BJ (cell line): ENCODE measurements at regions not wholly inside any gene's neighbourhood (a gene's known extent, or its start where the extent isn't known, plus 50 kb on each side); places are given as distances from the start of the nearest gene placed in this dataset.
"Not testable (repeated sequence)": the region's sequence is repeated elsewhere in the genome, so short reads cannot be mapped to it uniquely, and the experiment has no call there.

Source experiments
- CTCF ChIA-PET: fragments of 350-600 bp; formaldehyde crosslinking; extraction: SDS; loops from one replicate; lab custom pipeline; 2021; ENCODE audit warnings: antibody characterized with exemption, inconsistent platforms; lab: Yijun Ruan, JAX
- POLR2A ChIA-PET: fragments of 300-600 bp; sonication (Branson Sonifier 250); formaldehyde crosslinking; extraction: SDS; loops from one replicate; lab custom pipeline; 2021; ENCODE audit warnings: antibody characterized with exemption; lab: Charles Lee
- DNase-seq: peaks from one replicate; pipeline ENCODE4 v3.0.0-alpha.2; 2011; ENCODE audit warnings: low read depth
- H3K27me3 ChIP-seq: 2 replicates; pipeline ENCODE4 v1.6.0; 2011; ENCODE audit warnings: low read length; ENCODE audit not compliant: control insufficient read depth, insufficient read depth
- H3K36me3 ChIP-seq: 2 replicates; pipeline ENCODE4 v1.5.1; 2011; ENCODE audit warnings: low read length; ENCODE audit not compliant: control insufficient read depth, insufficient read depth
- H3K4me3 ChIP-seq: 2 replicates; pipeline ENCODE4 v1.5.1; 2011; ENCODE audit warnings: low read depth, mild to moderate bottlenecking, control low read depth, low read length
- TF ChIP-seq, protein P1 (sequence below): IDR thresholded peaks from 2 replicates; pipeline ENCODE4 v1.5.1; 2011; ENCODE audit warnings: low read depth, mild to moderate bottlenecking, control low read depth, inconsistent platforms, low read length, moderate library complexity; ENCODE audit not compliant: insufficient read depth

DNA sequence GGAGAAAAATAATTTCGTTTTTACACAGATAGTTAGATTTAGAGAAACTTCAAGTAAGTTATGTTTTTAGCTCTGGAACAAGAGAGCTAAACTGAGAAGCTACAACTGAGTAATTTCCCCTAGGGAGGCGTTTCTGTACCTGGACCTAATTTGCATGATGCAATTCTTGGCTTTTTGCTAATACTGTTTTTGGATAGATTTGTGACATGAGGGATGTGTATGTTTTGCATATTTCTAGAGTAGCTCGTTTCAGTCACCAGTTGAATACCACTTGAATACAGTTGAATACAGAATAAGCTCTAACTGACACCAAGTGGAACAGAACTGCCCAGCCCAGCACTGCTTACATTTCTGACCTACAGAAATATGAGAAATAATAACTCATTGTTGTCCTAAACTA is 1227.9 kb upstream of the SPRY2 start:
- CTCF ChIA-PET, result no interaction called here
- DNase-seq, result no peak
- Histone ChIP-seq H3K36me3 (no peaks in the 10 kb centered on the region), H3K4me3 (no peak overlapping the region), H3K27me3 (no peaks in the 10 kb centered on the region)
- POLR2A ChIA-PET, result no interaction called here
- TF ChIP-seq, protein P1, sequence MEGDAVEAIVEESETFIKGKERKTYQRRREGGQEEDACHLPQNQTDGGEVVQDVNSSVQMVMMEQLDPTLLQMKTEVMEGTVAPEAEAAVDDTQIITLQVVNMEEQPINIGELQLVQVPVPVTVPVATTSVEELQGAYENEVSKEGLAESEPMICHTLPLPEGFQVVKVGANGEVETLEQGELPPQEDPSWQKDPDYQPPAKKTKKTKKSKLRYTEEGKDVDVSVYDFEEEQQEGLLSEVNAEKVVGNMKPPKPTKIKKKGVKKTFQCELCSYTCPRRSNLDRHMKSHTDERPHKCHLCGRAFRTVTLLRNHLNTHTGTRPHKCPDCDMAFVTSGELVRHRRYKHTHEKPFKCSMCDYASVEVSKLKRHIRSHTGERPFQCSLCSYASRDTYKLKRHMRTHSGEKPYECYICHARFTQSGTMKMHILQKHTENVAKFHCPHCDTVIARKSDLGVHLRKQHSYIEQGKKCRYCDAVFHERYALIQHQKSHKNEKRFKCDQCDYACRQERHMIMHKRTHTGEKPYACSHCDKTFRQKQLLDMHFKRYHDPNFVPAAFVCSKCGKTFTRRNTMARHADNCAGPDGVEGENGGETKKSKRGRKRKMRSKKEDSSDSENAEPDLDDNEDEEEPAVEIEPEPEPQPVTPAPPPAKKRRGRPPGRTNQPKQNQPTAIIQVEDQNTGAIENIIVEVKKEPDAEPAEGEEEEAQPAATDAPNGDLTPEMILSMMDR, result no peak

DNA sequence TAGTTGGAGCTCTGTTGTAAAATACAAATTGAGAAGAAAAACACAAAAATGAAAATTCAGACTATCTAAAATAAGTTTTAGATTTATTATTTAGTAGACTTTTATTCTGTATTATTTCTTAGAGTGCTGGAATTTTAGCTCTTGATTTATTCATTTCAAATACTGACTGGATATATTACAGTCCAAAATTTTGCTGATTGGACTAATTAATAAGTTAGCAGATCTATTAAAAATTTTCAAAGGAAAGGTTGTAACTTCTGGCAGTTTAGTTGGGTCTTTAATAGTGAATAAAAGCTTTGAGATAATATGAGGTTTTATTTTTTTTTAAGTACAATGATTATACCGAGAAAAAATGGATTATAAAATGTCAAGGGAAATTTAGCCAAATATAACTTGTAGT is 1224.9 kb upstream of the SPRY2 start:
- CTCF ChIA-PET, result interaction anchor here (0.6 kb wide), 1 partner anchor 443 kb away, joined by 3 read pairs; no protein-coding TSS in a partner anchor
- POLR2A ChIA-PET, result no interaction called here
- Histone ChIP-seq H3K4me3 (no peak overlapping the region), H3K27me3 (no peaks in the 10 kb centered on the region), H3K36me3 (no peaks in the 10 kb centered on the region)
- TF ChIP-seq, protein P1, result no peak
- no peak for DNase-seq

DNA sequence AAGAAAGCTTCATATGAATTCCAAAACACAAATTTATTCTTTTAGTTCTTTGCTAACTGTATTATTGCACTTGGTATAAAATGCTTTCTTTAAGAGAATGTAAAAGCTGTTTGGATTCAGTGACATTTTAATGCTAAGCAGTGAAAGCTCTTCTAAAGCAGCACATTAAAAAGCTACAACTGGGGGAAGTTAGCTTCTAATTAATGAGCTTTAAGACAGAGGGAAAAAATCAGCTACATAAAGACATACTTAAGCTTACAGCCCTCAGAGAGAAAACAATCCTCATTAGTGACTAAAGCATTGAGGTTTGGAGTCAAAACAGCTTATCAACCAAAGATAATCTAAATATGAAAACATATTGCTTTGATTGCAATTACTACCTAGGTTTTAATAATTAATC is 1222.2 kb upstream of the SPRY2 start:
- Histone ChIP-seq H3K27me3 (no peaks in the 10 kb centered on the region), H3K4me3 (no peak overlapping the region), H3K36me3 (no peaks in the 10 kb centered on the region)
- TF ChIP-seq, protein P1, result no peak
- CTCF ChIA-PET, result no interaction called here
- no peak for DNase-seq
- POLR2A ChIA-PET, result no interaction called here

DNA sequence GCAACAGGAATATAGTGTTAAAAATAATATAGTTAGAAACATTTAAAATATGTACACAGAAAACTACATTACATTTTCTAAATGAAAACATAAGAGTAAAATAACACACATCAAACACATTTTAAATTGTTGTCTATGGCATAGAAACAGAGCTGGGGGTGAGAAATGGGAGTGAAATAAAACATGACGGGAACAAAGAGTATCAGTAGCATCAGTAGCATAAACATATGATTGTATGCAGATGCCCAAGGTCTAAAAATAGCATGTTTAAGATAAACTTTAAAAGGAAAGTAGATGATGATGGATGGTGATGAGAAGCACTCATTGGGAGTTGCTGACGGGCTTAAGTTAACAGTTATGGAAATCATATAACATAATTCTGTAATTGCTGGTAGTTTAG is 1221.7 kb upstream of the SPRY2 start:
- POLR2A ChIA-PET, result no interaction called here
- CTCF ChIA-PET, result no interaction called here
- Histone ChIP-seq H3K36me3 (no peaks in the 10 kb centered on the region), H3K27me3 (no peaks in the 10 kb centered on the region), H3K4me3 (no peak overlapping the region)
- DNase-seq, result no peak
- TF ChIP-seq, protein P1, result no peak

DNA sequence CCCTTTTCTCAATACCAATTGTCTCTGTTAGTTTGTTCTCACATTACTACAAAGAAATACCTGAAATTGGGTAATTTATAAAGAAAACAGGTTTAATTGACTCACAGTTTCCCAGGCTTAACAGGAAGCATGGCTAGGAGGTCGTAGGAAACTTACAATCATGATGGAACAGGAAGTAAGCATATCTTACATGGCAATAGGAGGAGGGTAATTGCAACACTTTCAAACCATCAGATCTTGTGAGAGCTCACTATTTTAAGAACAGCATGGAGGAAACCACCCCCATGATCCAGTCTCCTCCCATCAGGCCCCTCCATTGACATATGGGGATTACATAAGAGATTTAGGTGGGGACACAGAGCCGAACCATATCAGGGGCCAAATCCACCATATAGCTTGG is 1210.1 kb upstream of the SPRY2 start:
- H3K27me3 ChIP-seq, result no peaks in the 10 kb centered on the region
- CTCF ChIA-PET, result no interaction called here
- no peak overlapping the region for H3K4me3 ChIP-seq
- POLR2A ChIA-PET, result no interaction called here
- TF ChIP-seq, protein P1, result no peak
- no peaks in the 10 kb centered on the region for H3K36me3 ChIP-seq
- DNase-seq, result no peak

DNA sequence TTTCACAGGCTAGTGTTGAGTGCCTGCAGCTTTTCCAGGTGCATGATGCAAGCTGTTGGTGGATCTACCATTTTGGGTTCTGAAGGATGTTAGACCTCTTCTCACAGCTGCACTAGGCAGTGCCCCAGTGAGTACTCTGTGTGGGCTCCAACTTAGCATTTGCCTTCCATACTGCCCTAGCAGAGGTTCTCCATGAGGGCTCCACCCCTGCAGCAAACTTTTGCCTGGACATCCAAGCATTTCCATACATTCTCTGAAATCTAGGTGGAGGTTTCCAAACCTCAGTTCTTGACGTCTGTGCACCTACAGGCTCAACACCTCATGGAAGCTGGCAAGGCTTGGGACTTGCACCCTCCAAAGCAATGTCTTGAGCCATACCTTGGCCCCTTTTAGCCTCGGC is 1205.4 kb upstream of the SPRY2 start:
- DNase-seq, H3K36me3 ChIP-seq, CTCF ChIA-PET, POLR2A ChIA-PET, H3K27me3 ChIP-seq, H3K4me3 ChIP-seq: not testable (repeated sequence)
